Motor neuron (in vitro differentiated cells): ENCODE measurements at regions not wholly inside any gene's neighbourhood (a gene's known extent, or its start where the extent isn't known, plus 50 kb on each side); places are given as distances from the start of the nearest gene placed in this dataset.
A peak's percentile ranks its signal among the peaks of the same experiment; 100 is the strongest.

Experiments
- ATAC-seq, 8 experiments: fragments of 200-7000 bp; cut with Tn5 transposase; replicated peaks in 6 of 8; 2 replicates each; pipeline ENCODE4 v1.8.0; 2021; ENCODE audit warnings: mild to moderate bottlenecking in 8 of 8, moderate library complexity in 8 of 8
- H3K27ac ChIP-seq, 2 donors: fragments of 250-450 bp; sonication (Bioruptor Pico); 2 replicates each; pipeline ENCODE4 v1.9.0; 2021; ENCODE audit warnings: antibody characterized with exemption in 2 of 2, mild to moderate bottlenecking in 2 of 2, moderate library complexity in 1 of 2
- H3K4me1 ChIP-seq, 2 donors: fragments of 250-450 bp; sonication (Bioruptor Pico); replicated peaks in 1 of 2; 2 replicates each; pipeline ENCODE4 v1.6.1; 2021; ENCODE audit warnings: antibody characterized with exemption in 2 of 2, mild to moderate bottlenecking in 2 of 2, moderate library complexity in 1 of 2
- H3K4me3 ChIP-seq, 5 donors: fragments of 250-450 bp; sonication (Bioruptor Pico); 2 replicates each; pipeline ENCODE4 v1.9.0; 2021; ENCODE audit warnings: antibody characterized with exemption in 5 of 5, mild to moderate bottlenecking in 5 of 5, moderate library complexity in 4 of 5
- WGBS, 10 experiments: fragments of 450-650 bp; shearing (Covaris generic); methylation state at CpG; one replicate each; pipeline ENCODE4 v1.0.0; 2022; 5-methylcytosine and 5-hydroxymethylcytosine counted together
- in situ Hi-C, 9 experiments: fragments of 400-800 bp; cut with MboI; loops; one replicate each; pipeline ENCODE4 v1.15.0; 2021; ENCODE audit warnings: low sequenced_read_pairs in 9 of 9, low pct_unique_long_range_greater_than_20kb in 2 of 9; ENCODE audit not compliant: unreplicated experiment in 9 of 9

DNA sequence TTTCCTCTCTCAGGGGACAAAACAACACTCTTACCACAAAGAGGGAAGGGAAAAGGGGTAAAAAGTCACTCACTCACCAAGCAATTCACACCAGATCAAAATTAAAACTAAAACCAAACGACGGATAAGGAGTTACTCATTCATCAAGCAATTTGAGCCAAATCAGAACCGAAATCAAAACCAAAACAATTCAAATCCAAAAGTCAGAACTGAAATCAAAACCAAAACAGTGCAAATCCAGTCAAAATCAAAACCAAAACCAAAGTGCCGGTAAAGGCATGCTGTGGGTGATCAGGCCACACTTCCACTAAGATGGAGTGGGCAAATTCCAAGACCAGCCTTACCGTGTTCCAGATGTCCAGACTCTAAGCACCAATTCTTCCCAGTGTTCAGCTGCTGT, 717.9 kb downstream of the AMY1C start:
- in situ Hi-C loops, result no loop called here
- no peaks in the 10 kb centered on the region for H3K4me1 ChIP-seq
- H3K4me3 ChIP-seq, result no peak overlapping the region
- no peak for ATAC-seq
- WGBS, 10 experiments, result 8 to 94% (median 93%) methylated on average over 2 to 5 of the region's 5 CpGs; no CpG with 5 or more reads in 2 of the 10 experiments
- no peak overlapping the region for H3K27ac ChIP-seq

DNA sequence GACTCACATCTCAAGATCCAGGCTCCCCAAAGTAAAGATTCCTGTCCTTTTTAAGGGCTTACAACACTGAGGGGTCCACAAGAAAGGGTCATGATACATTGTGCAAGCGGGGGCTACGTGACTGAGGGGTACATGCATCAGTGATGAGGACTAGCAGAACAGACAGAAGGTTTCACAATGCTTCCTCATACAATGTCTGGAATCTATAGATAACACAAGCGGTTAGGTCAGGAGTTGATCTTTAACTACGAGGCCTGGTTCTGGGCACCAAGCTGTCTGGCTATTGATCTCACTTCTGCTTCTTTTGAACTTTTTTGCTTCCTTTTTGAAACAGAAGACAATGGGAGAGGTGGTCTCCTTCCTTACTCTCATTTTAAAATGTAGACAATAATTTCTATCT, 718.6 kb downstream of the AMY1C start:
- H3K27ac ChIP-seq, result no peak overlapping the region
- no peak overlapping the region for H3K4me3 ChIP-seq
- ATAC-seq, result no peak
- in situ Hi-C loops, result no loop called here
- 0 to 93% (median 43%) methylated on average over 1 to 4 of the region's 4 CpGs; no CpG with 5 or more reads in 2 of the 10 experiments for WGBS, 10 experiments
- H3K4me1 ChIP-seq, result no peaks in the 10 kb centered on the region

DNA sequence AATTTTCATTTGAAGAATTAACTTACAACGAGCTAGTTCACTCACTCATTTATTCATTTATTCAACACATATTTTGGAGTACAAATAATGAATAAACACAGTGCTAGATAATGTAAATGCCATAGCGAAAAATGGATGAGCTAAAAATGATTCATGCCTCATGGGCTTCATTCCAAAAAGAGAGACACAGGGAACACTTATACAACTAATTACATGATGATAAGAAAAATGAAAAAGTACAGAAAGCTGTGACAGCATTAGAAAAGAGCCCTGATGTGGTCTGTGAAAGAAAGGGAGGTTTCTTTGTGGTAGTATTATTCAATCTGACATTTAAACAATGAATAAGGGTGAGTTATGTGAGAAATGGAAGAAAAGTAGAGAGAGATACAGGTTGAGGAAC, 726.4 kb downstream of the AMY1C start:
- no peaks in the 10 kb centered on the region for H3K4me1 ChIP-seq
- in situ Hi-C loops, result no loop called here
- WGBS, 10 experiments, result 0 to 86% (median 48%) methylated on average over 2 of the region's 2 CpGs
- no peak overlapping the region for H3K4me3 ChIP-seq
- H3K27ac ChIP-seq, result no peak overlapping the region
- ATAC-seq, result no peak

- WGBS, 10 experiments, result 0 to 41% (median 16%) methylated on average over 1 to 4 of the region's 4 CpGs
- ATAC-seq, result no peak
- Histone ChIP-seq H3K4me1 (no peaks in the 10 kb centered on the region), H3K27ac (no peak overlapping the region), H3K4me3 (no peak overlapping the region)
- in situ Hi-C loops, result no loop called here
Observed at GRCh38 chr1:104488296-104489015, 738.8 kb downstream of the AMY1C start.

DNA sequence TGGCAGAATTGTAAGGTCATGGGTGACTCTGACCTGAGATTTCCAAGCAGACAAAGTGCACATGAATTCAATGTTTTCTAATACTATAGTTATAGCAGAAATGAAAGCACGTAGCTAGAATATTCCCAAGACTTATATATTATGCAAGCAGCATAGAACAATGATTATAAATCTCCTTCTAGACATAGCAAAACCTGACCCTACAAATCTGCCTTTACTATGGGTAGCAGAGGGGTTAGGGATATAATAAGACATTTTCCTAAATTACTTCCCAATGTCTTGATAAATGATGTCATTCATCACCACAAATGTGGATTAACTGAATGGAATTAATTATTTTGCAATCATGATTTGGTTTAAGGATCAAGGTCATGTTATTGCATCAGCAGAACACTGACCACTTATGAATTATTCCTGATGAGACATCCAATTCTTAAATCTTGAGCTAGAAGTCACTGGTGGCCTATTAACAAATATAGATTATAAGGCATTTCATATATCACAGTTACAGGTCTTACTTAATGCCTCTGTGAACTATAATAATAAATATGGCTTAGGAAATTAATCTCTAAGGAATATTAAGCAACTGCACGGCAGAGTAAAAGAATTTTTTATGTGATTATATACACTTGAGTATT, 776.6 kb downstream of the AMY1C start:
- H3K27ac ChIP-seq, result peak overlapping the region; percentile 2 to 12
- peaks cover 3 to 26% of the 10 kb centered on the region in 2 donors for H3K4me1 ChIP-seq
- no peak overlapping the region for H3K4me3 ChIP-seq
- 0 to 58% (median 39%) methylated on average over 1 to 2 of the region's 2 CpGs for WGBS, 10 experiments
- peak in 5 of 8 experiments; percentile 84 to 97 (median 96) for ATAC-seq
- in situ Hi-C loops, result no loop called here

DNA sequence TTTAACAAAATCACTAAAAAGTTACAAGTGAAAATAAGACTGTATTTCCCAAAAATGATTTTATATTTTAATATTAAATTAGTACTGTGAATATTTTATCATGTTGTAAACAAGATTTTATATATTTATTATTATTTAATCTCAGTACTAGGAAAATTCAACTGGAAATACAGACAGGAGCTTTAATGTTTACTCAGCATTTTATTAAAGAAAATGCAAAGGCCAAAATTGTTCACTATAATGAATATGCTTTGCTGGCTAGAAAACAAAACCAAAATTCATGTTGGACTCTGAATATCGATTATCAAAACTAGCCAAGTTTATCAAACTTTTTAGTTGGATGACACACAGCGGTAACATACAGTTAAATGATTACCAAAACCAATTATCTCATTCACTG, 782.3 kb downstream of the AMY1C start:
- WGBS, 10 experiments, result 8 to 100% (median 81%) methylated on average over 1 to 2 of the region's 2 CpGs
- ATAC-seq, result no peak
- Histone ChIP-seq H3K4me3 (no peak overlapping the region), H3K27ac (no peak overlapping the region), H3K4me1 (peaks cover 0 to 9% of the 10 kb centered on the region in 2 donors)
- in situ Hi-C loops, result no loop called here

DNA sequence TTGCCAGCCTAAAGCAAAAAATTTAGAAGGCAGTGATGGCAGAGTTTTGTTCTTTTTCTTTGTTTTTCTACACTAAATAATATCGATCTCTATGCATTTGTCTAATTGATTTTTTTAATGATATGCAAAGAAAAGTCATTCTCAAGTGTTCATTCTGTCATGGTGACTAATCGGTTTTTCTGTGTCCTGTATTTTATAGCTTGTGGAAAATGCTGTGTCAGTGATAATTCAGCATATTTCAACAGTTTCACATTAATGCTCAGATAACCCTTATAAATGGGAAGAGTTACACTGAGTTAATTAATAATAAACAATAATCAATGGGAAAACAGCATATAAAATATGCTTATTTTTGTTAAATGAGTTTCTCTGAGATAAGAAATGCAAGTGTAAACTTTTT, 824.9 kb downstream of the AMY1C start:
- in situ Hi-C loops, result no loop called here
- ATAC-seq, result no peak
- no peak overlapping the region for H3K27ac ChIP-seq
- peaks cover 0 to 7% of the 10 kb centered on the region in 2 donors for H3K4me1 ChIP-seq
- WGBS, 10 experiments, result 4 to 94% (median 58%) methylated on average over 1 to 2 of the region's 2 CpGs
- H3K4me3 ChIP-seq, result no peak overlapping the region

DNA sequence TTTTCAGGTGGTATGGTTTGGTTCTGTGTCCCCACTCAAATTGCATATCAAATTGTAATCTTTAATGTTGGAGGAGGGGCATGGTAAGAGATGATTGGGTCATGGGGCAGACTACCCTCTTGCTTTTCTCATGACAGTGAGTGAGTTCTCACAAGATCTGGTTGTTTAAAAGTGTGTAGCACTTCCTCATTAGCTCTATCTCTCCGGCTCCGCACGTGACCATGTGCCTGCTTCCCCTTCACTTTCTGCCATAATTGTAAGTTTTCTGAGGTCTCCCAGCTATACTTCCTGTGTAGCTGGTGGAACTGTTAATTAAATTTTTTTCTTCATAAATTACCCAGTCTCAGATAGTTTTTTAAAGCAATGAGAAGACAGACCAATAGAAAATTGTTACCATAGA, 843.2 kb downstream of the AMY1C start:
- ATAC-seq, result no peak
- 47 to 100% (median 89%) methylated on average over 1 to 3 of the region's 3 CpGs; no CpG with 5 or more reads in 2 of the 10 experiments for WGBS, 10 experiments

GRCh38 chr1:104593413-104594187, 843.9 kb downstream of the AMY1C start:
- no peak for ATAC-seq
- H3K4me3 ChIP-seq, result no peak overlapping the region
- 0 to 79% (median 68%) methylated on average over 1 to 4 of the region's 4 CpGs for WGBS, 10 experiments
- in situ Hi-C loops, result no loop called here
- H3K27ac ChIP-seq, result no peak overlapping the region
- no peaks in the 10 kb centered on the region for H3K4me1 ChIP-seq

More for the DNA sequence above, 843.2 kb downstream of the AMY1C start:
- no peaks in the 10 kb centered on the region for H3K4me1 ChIP-seq
- in situ Hi-C loops, result no loop called here
- no peak overlapping the region for H3K4me3 ChIP-seq
- H3K27ac ChIP-seq, result no peak overlapping the region

- in situ Hi-C loops, result no loop called here
- 22 to 100% (median 87%) methylated on average over 2 to 5 of the region's 5 CpGs for WGBS, 10 experiments
- no peak for ATAC-seq
- Histone ChIP-seq H3K27ac (no peak overlapping the region), H3K4me1 (no peaks in the 10 kb centered on the region), H3K4me3 (no peak overlapping the region)
Observed at GRCh38 chr1:104617474-104617873, 867.8 kb downstream of the AMY1C start.

GRCh38 chr1:104621221-104621620, 871.5 kb downstream of the AMY1C start:
- ATAC-seq, result no peak
- 0 to 100% (median 93%) methylated on average over 1 to 2 of the region's 2 CpGs for WGBS, 10 experiments
- in situ Hi-C loops, result no loop called here
- Histone ChIP-seq H3K27ac (no peak overlapping the region), H3K4me1 (no peaks in the 10 kb centered on the region), H3K4me3 (no peak overlapping the region)

- in situ Hi-C loops, result no loop called here
- Histone ChIP-seq H3K4me3 (no peak overlapping the region), H3K4me1 (no peaks in the 10 kb centered on the region), H3K27ac (no peak overlapping the region)
- ATAC-seq, result no peak
- 0 to 95% (median 71%) methylated on average over 1 of the region's 1 CpG; no CpG with 5 or more reads in 1 of the 10 experiments for WGBS, 10 experiments
Observed at GRCh38 chr1:104624538-104624937, 874.8 kb downstream of the AMY1C start.

GRCh38 chr1:104629589-104629988, 879.9 kb downstream of the AMY1C start:
- no peak overlapping the region for H3K4me3 ChIP-seq
- WGBS, 10 experiments, result 0 to 100% (median 67%) methylated on average over 1 of the region's 1 CpG; no CpG with 5 or more reads in 3 of the 10 experiments
- ATAC-seq, result no peak
- no peaks in the 10 kb centered on the region for H3K4me1 ChIP-seq
- in situ Hi-C loops, result no loop called here
- no peak overlapping the region for H3K27ac ChIP-seq
